Colonic mucosa (tissue), 4 donors: ENCODE measurements at regions not wholly inside any gene's neighbourhood (a gene's known extent, or its start where the extent isn't known, plus 50 kb on each side); places are given as distances from the start of the nearest gene placed in this dataset.

Source experiments
- DNase-seq: peaks from one replicate; pipeline ENCODE4 v3.0.0-alpha.2; 2020
- H3K27ac ChIP-seq: fragments of 200-600 bp; one replicate; pipeline ENCODE4 v1.8.0; 2021
- H3K27me3 ChIP-seq: fragments of 200-600 bp; one replicate; pipeline ENCODE4 v1.8.0; 2021
- H3K36me3 ChIP-seq: fragments of 200-600 bp; one replicate; pipeline ENCODE4 v1.8.0; 2021
- H3K4me1 ChIP-seq: fragments of 200-600 bp; one replicate; pipeline ENCODE4 v1.8.0; 2021; ENCODE audit warnings: mild to moderate bottlenecking
- H3K4me3 ChIP-seq: fragments of 200-600 bp; one replicate; pipeline ENCODE4 v1.8.0; 2021
- H3K9ac ChIP-seq, 2 donors: one replicate each; pipeline ENCODE4 v1.7.0; 2013; ENCODE audit warnings: control low read depth in 2 of 2, low read depth in 2 of 2, low read length in 2 of 2
- H3K9me3 ChIP-seq: fragments of 200-600 bp; one replicate; pipeline ENCODE4 v1.8.0; 2021
- intact Hi-C: fragments of 100-400 bp; cut with DNase I; formaldehyde crosslinking; loops from one replicate; pipeline ENCODE4 v1.14.1; 2022
- TF ChIP-seq, protein P1 (sequence below): fragments of 200-600 bp; IDR thresholded peaks from one replicate; pipeline ENCODE4 v1.8.0; 2022; ENCODE audit warnings: antibody characterized with exemption, mild to moderate bottlenecking
- donor health status: healthy.
- donor health status: DM: no; HTN: no; CAD: no.
- donor health status: DM: no; HTN: no; CAD: no.

DNA sequence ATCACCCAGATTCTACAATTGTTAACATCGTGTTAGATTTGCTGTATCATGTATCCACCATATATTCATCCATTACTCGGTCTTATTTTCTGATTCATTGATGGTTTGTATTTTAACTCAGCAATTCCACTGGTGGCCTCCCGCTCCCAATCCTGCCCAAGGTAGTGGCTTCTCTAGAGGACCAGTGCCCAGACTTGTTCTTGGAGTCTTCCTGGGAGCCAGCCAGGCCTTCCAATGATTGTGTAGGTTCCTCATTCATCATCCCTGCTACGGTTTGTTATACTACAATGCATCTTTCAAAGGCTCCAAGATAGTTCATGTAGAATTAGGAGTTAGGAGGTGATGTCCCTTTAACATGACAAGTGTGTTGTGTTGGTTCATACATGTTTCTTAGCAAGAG lies 451.1 kb downstream of the SETD4 start:
- no peak overlapping the region for H3K27ac ChIP-seq
- H3K27me3 ChIP-seq: no peaks in the 10 kb centered on the region
- intact Hi-C loops: no loop called here
- no peak overlapping the region for H3K9ac ChIP-seq
- no peak overlapping the region for H3K4me3 ChIP-seq
- TF ChIP-seq, protein P1, sequence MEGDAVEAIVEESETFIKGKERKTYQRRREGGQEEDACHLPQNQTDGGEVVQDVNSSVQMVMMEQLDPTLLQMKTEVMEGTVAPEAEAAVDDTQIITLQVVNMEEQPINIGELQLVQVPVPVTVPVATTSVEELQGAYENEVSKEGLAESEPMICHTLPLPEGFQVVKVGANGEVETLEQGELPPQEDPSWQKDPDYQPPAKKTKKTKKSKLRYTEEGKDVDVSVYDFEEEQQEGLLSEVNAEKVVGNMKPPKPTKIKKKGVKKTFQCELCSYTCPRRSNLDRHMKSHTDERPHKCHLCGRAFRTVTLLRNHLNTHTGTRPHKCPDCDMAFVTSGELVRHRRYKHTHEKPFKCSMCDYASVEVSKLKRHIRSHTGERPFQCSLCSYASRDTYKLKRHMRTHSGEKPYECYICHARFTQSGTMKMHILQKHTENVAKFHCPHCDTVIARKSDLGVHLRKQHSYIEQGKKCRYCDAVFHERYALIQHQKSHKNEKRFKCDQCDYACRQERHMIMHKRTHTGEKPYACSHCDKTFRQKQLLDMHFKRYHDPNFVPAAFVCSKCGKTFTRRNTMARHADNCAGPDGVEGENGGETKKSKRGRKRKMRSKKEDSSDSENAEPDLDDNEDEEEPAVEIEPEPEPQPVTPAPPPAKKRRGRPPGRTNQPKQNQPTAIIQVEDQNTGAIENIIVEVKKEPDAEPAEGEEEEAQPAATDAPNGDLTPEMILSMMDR: no peak
- DNase-seq: no peak
- H3K4me1 ChIP-seq: no peaks in the 10 kb centered on the region
- H3K36me3 ChIP-seq: no peaks in the 10 kb centered on the region
- no peaks in the 10 kb centered on the region for H3K9me3 ChIP-seq

DNA sequence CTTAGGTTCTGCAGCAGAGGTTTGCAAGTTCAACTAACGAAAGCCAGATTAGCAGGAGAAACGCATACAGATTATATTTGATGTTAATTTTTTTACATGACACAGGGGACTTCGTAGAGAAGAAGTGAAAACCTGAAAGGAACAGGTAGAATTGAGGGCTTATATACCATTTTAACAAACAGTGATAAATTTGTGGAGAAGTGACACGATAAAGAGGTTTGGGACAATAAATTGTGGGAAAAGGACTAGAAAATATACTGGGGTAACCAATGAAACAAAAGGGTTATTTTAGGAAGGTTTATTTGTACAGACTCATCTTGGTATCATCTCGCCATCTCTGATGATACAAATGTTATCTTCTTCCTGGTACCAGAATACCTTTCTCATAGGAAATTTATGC lies 452.9 kb downstream of the SETD4 start:
- intact Hi-C loops: no loop called here
- H3K9ac ChIP-seq: no peak overlapping the region
- H3K36me3 ChIP-seq: no peaks in the 10 kb centered on the region
- no peaks in the 10 kb centered on the region for H3K4me1 ChIP-seq
- TF ChIP-seq, protein P1: no peak
- no peak overlapping the region for H3K4me3 ChIP-seq
- DNase-seq: no peak
- no peaks in the 10 kb centered on the region for H3K27me3 ChIP-seq
- no peak overlapping the region for H3K27ac ChIP-seq
- no peaks in the 10 kb centered on the region for H3K9me3 ChIP-seq

DNA sequence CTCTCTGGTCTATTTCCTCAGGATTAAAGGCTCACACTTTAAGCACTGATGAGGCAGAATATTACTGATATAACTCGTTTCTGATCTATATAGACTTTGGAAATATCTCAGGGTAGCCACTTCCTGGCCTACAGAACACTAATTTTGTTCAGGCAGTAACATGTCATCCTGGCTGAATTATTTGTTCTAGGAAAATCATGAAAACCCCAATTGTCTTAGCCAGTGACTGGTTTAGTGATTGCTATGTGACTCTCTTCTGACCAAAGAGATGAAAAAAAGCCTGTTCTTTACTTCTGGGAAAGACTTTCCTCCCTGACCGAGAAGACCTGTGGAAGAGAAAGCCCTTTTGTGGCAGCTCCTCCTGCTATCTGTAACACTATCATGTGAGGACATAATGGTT lies 453.7 kb downstream of the SETD4 start:
- no peaks in the 10 kb centered on the region for H3K36me3 ChIP-seq
- no peak overlapping the region for H3K27ac ChIP-seq
- DNase-seq: no peak
- H3K9ac ChIP-seq: no peak overlapping the region
- TF ChIP-seq, protein P1: no peak
- no peaks in the 10 kb centered on the region for H3K27me3 ChIP-seq
- no peaks in the 10 kb centered on the region for H3K9me3 ChIP-seq
- H3K4me3 ChIP-seq: no peak overlapping the region
- intact Hi-C loops: no loop called here
- H3K4me1 ChIP-seq: no peaks in the 10 kb centered on the region

DNA sequence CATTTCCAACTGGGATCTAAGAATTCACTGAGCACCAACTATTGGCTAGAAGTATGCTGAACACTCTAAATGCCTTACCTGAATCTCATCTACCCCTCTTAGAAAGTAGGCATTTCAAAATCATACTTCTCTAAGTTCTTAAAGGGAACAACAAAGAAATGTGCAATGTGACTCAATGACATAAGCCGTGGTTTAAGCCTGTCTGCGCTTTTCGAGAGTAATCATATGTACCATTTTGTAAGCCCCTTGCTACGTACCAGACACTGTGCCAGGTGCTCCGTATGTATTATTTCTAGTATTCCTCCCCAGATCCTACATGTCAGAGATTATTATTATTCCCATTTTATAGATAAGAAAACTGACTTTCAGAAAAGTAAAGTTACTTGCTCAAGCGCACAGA lies 454.2 kb downstream of the SETD4 start:
- intact Hi-C loops: no loop called here
- no peaks in the 10 kb centered on the region for H3K4me1 ChIP-seq
- no peak overlapping the region for H3K9ac ChIP-seq
- H3K9me3 ChIP-seq: no peaks in the 10 kb centered on the region
- DNase-seq: no peak
- H3K27me3 ChIP-seq: no peaks in the 10 kb centered on the region
- H3K36me3 ChIP-seq: no peaks in the 10 kb centered on the region
- H3K4me3 ChIP-seq: no peak overlapping the region
- H3K27ac ChIP-seq: no peak overlapping the region
- TF ChIP-seq, protein P1: no peak

DNA sequence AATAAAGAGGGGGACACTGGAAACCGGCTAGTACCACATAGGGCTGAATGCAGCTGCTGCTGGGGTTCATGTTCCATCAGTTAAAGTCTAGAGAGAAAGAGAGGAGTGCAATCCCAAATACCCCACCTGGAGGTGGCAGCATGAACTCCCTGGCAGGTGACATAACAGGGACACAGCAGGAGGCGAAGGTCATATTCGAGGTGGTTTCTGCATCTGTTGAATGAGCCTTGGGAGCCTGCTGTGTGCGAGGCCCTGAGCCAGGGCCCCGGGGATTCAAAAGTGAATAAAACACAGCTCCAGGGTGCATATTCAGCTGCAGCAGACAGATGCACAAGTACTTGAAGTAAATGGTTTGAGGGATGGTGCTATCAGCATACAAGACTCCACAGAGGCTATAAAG lies 456.8 kb downstream of the SETD4 start:
- no peak overlapping the region for H3K4me3 ChIP-seq
- H3K27ac ChIP-seq: no peak overlapping the region
- no peaks in the 10 kb centered on the region for H3K9me3 ChIP-seq
- H3K4me1 ChIP-seq: no peaks in the 10 kb centered on the region
- TF ChIP-seq, protein P1: no peak
- intact Hi-C loops: no loop called here
- H3K36me3 ChIP-seq: no peaks in the 10 kb centered on the region
- DNase-seq: no peak
- no peak overlapping the region for H3K9ac ChIP-seq
- no peaks in the 10 kb centered on the region for H3K27me3 ChIP-seq
